Liver (tissue), 3 donors: ENCODE measurements at regions not wholly inside any gene's neighbourhood (a gene's known extent, or its start where the extent isn't known, plus 50 kb on each side); places are given as distances from the start of the nearest gene placed in this dataset.

Experiments
- ATF3 ChIP-seq: IDR thresholded peaks from 2 replicates; pipeline ENCODE4 v1.6.1; 2016; ENCODE audit warnings: antibody characterized with exemption
- CTCF ChIP-seq: fragments of 150-350 bp; IDR thresholded peaks from 2 replicates; pipeline ENCODE4 v1.5.1; 2017; ENCODE audit warnings: improper control_type of control experiment, low read depth, low read length; ENCODE audit not compliant: missing input control
- FOXA1 ChIP-seq: IDR thresholded peaks from 2 replicates; pipeline ENCODE4 v1.6.1; 2016; ENCODE audit warnings: antibody characterized with exemption
- FOXA2 ChIP-seq: IDR thresholded peaks from 2 replicates; pipeline ENCODE4 v1.6.1; 2016; ENCODE audit warnings: antibody characterized with exemption
- MAX ChIP-seq: IDR thresholded peaks from 2 replicates; pipeline ENCODE4 v1.6.1; 2016; ENCODE audit warnings: antibody characterized with exemption
- NR2F2 ChIP-seq: IDR thresholded peaks from 2 replicates; pipeline ENCODE4 v1.6.1; 2016; ENCODE audit warnings: antibody characterized with exemption
- RAD21 ChIP-seq, 2 donors: IDR thresholded peaks; 2 replicates each; pipeline ENCODE4 v1.6.1; 2016; ENCODE audit warnings: antibody characterized with exemption in 2 of 2, mild to moderate bottlenecking in 2 of 2
- REST ChIP-seq: IDR thresholded peaks from 2 replicates; pipeline ENCODE4 v1.6.1; 2016; ENCODE audit warnings: antibody characterized with exemption, mild to moderate bottlenecking
- SP1 ChIP-seq: IDR thresholded peaks from 2 replicates; pipeline ENCODE4 v1.6.1; 2018; ENCODE audit warnings: antibody characterized with exemption, mild to moderate bottlenecking
- TAF1 ChIP-seq: conservative IDR thresholded peaks from 2 replicates; pipeline ENCODE4 v1.6.1; 2016; ENCODE audit warnings: antibody characterized with exemption, mild to moderate bottlenecking
- YY1 ChIP-seq: IDR thresholded peaks from 2 replicates; pipeline ENCODE4 v1.6.1; 2016; ENCODE audit warnings: antibody characterized with exemption, mild to moderate bottlenecking
- donor health status: healthy.
- donor health status: healthy.

GRCh38 chr12:46893434-46893833, 67.6 kb upstream of the SLC38A4 start:
- TF ChIP-seq CTCF: no peak
- TF ChIP-seq RAD21 (IDR thresholded peaks at IDR 0.05): no peak
- no peak for TF ChIP-seq SP1
- no peak for TF ChIP-seq TAF1
- TF ChIP-seq YY1: no peak
- no peak for TF ChIP-seq FOXA1
- no peak for TF ChIP-seq NR2F2
- TF ChIP-seq ATF3: no peak
- TF ChIP-seq MAX: no peak
- TF ChIP-seq REST: no peak
- TF ChIP-seq FOXA2: no peak
